ENCODE measurements at regions not wholly inside any gene's neighbourhood (a gene's known extent, or its start where the extent isn't known, plus 50 kb on each side); places are given as distances from the start of the nearest gene placed in this dataset.
A peak's percentile ranks its signal among the peaks of the same experiment; 100 is the strongest.

DNA sequence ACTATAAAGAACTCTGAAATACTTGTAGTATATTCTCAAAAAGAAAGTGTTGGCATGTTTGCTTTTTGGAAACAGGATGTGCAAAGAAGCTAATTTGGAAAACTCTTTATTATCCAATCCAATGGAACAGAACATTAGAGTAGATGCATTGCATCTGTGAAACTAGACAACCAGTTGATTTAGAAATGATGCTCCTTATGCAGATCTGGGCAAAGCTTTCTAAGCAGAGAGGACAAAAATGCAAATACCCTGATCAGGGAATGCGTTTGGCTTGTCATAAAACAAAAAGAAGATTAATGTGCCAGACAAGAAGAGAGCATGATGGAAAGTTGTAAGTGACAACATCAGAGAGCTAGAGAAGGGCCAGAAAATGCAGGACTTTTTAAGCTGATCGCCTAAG is 142.3 kb downstream of the RCHY1 start:
- DNase-seq (ENCODE audit: low read depth), result no peak
- TF ChIP-seq, protein P1, sequence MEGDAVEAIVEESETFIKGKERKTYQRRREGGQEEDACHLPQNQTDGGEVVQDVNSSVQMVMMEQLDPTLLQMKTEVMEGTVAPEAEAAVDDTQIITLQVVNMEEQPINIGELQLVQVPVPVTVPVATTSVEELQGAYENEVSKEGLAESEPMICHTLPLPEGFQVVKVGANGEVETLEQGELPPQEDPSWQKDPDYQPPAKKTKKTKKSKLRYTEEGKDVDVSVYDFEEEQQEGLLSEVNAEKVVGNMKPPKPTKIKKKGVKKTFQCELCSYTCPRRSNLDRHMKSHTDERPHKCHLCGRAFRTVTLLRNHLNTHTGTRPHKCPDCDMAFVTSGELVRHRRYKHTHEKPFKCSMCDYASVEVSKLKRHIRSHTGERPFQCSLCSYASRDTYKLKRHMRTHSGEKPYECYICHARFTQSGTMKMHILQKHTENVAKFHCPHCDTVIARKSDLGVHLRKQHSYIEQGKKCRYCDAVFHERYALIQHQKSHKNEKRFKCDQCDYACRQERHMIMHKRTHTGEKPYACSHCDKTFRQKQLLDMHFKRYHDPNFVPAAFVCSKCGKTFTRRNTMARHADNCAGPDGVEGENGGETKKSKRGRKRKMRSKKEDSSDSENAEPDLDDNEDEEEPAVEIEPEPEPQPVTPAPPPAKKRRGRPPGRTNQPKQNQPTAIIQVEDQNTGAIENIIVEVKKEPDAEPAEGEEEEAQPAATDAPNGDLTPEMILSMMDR (IDR thresholded peaks at IDR 0.05; ENCODE audit: low read length, missing control alignments), result no peak
- H3K4me3 ChIP-seq (replicated peaks; ENCODE audit: low read depth, low read length), result no peak overlapping the region

DNA sequence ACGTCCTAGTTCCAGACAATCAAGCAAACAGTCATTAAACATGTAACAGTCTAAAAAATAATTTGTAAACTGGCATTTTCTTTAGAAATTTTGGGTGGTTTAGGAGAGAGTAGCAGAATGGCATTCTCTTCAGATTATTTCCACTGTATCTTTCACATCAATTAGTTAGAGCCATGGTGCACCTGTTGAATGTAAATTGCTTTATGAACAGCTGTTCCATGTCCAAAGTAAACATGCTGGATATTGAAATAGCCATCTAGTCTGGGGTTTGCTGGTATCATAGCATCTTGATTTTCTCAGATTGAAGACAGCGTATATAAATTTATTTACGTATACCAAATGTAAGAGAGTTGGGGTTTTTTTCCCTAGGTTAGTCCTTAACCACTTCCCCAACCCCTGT is 143.6 kb downstream of the RCHY1 start:
- no peak overlapping the region for H3K4me3 ChIP-seq (replicated peaks; ENCODE audit: low read depth, low read length)
- TF ChIP-seq, protein P1 (IDR thresholded peaks at IDR 0.05; ENCODE audit: low read length, missing control alignments), result no peak
- no peak for DNase-seq (ENCODE audit: low read depth)

DNA sequence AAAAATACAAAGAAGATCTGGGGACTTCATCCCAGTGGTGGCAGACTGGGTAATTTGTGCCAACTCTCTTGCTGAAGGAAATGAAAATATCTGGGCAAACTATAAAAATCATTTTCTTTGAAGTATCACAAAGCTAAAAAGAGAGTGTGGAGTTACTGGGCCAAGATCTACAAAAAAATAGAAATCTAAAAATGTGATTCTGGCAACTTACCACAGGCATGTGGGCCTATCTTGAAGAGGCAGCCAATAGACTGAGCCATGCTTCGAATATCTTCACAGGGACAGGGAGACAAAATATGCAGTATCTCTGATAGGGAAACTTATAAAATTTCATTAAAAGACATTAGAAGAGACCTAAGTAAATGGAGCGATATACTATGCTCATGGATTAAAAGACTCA is 168.8 kb downstream of the RCHY1 start:
- peak; percentile 46 for DNase-seq (ENCODE audit: low read depth)
- TF ChIP-seq, protein P1 (IDR thresholded peaks at IDR 0.05; ENCODE audit: low read length, missing control alignments), result no peak

DNA sequence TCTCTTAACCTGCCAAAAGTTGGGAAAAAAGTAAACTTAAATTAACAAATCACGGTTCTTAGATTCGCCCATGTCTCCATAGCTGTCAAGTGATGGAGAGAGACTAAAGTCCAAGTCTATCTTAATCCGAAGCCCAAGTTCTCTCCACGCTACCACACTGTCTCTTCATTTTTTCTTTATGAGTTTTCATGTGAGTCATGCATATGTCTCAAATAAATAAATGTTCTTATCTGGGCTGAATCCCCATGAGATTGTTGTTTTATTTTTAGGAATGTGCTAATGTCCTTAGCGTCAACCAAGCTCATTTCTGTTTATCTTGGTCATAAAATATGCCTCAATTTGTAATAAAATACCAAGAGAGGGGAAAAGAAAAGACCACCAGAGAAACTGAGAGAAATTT is 169.3 kb downstream of the RCHY1 start:
- peak; percentile 80 for DNase-seq (ENCODE audit: low read depth)

More for the DNA sequence above, 168.8 kb downstream of the RCHY1 start:
- no peak overlapping the region for H3K4me3 ChIP-seq (replicated peaks; ENCODE audit: low read depth, low read length)

DNA sequence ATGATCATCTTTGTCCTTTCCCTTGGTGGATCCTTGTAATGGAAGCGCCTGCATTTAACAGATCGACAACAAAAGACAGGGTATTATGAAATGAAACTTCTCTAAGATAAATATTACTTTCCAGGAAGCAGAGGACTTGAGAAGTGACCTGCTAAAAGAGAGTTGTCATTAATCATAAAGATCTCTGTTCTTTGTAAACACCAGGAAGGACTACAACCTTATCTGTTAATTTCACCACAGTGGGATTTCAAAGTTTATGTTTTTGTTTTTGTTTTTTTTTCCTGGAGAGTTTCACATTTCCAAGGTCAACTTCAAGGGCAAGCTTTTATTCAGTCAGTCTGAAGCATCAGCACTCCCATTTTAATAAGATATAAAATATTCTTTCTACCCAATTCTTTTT is 170.9 kb downstream of the RCHY1 start:
- H3K4me3 ChIP-seq (replicated peaks; ENCODE audit: low read depth, low read length), result no peak overlapping the region
- TF ChIP-seq, protein P1 (IDR thresholded peaks at IDR 0.05; ENCODE audit: low read length, missing control alignments), result no peak
- no peak for DNase-seq (ENCODE audit: low read depth)

More for the DNA sequence above, 169.3 kb downstream of the RCHY1 start:
- H3K4me3 ChIP-seq (replicated peaks; ENCODE audit: low read depth, low read length), result no peak overlapping the region
- TF ChIP-seq, protein P1 (IDR thresholded peaks at IDR 0.05; ENCODE audit: low read length, missing control alignments), result no peak

DNA sequence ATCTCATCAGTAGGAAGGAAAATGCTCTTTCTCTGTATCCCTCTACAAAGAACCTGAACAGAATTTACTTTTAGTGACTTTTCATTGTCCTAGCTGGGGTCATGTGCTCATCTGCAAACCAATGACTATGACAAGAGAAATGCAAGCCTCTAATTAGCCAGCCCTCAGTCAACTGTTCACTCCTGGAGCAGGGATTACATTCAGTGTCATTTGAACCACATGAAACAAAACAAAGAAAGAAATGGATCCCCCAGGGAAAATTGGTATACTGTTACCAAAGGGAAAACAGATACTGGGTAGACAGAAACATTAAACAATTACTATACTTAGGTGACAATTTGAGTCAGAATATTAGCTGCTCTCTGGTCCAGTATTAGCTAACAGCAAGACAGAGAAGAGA is 173.6 kb downstream of the RCHY1 start:
- H3K4me3 ChIP-seq (replicated peaks; ENCODE audit: low read depth, low read length), result no peak overlapping the region
- TF ChIP-seq, protein P1 (IDR thresholded peaks at IDR 0.05; ENCODE audit: low read length, missing control alignments), result no peak
- no peak for DNase-seq (ENCODE audit: low read depth)

DNA sequence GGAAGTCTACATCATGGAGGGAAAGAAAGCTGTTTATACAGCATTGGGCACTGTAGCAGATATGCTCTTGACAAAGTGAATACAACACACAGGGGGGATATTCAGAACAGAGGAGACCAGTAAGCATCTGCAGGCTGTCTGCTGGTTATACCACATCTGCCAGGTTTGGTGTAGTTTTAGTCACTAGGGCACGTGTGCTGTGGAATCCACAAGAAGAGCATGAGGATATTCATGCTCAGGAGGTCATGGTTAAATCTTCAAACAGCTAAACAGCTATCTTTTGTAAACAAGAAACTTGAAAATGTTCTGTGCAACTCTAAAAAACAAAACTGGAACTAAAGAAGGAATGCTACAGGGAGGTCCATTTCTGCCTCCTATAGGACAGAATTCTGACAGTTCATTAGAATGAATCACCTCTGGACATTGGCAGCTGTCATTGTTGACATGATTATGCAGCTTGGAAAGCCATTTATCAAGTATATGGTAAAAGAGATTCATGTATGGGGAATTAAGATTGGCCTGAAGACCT is 175.8 kb downstream of the RCHY1 start:
- no peak overlapping the region for H3K4me3 ChIP-seq (replicated peaks; ENCODE audit: low read depth, low read length)
- DNase-seq (ENCODE audit: low read depth), result no peak
- TF ChIP-seq, protein P1 (IDR thresholded peaks at IDR 0.05; ENCODE audit: low read length, missing control alignments), result no peak

Measured in fibroblast of pulmonary artery (primary cell).